PC-3 (cell line): ENCODE measurements at regions not wholly inside any gene's neighbourhood (a gene's known extent, or its start where the extent isn't known, plus 50 kb on each side); places are given as distances from the start of the nearest gene placed in this dataset.

ENCODE experiments used
- EZH2 ChIP-seq: fragments of 300-600 bp; sonication (generic); IDR thresholded peaks from one replicate; pipeline ENCODE4 v1.6.1; 2017; ENCODE audit warnings: antibody characterized with exemption, mild to moderate bottlenecking, low read length; ENCODE audit not compliant: unreplicated experiment
- EZH2phosphoT487 ChIP-seq: fragments of 300-600 bp; sonication (generic); IDR thresholded peaks from 2 replicates; pipeline ENCODE4 v1.6.1; 2018; ENCODE audit warnings: mild to moderate bottlenecking, antibody characterized with exemption, low read length, borderline replicate concordance
- TF ChIP-seq, protein P1 (sequence below): fragments of 300-600 bp; sonication (generic); conservative IDR thresholded peaks from 2 replicates; pipeline ENCODE4 v1.5.1; 2017; ENCODE audit warnings: antibody characterized with exemption, low read depth, mild to moderate bottlenecking, low read length

- TF ChIP-seq, protein P1, sequence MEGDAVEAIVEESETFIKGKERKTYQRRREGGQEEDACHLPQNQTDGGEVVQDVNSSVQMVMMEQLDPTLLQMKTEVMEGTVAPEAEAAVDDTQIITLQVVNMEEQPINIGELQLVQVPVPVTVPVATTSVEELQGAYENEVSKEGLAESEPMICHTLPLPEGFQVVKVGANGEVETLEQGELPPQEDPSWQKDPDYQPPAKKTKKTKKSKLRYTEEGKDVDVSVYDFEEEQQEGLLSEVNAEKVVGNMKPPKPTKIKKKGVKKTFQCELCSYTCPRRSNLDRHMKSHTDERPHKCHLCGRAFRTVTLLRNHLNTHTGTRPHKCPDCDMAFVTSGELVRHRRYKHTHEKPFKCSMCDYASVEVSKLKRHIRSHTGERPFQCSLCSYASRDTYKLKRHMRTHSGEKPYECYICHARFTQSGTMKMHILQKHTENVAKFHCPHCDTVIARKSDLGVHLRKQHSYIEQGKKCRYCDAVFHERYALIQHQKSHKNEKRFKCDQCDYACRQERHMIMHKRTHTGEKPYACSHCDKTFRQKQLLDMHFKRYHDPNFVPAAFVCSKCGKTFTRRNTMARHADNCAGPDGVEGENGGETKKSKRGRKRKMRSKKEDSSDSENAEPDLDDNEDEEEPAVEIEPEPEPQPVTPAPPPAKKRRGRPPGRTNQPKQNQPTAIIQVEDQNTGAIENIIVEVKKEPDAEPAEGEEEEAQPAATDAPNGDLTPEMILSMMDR: no peak
- no peak for TF ChIP-seq EZH2
- TF ChIP-seq EZH2phosphoT487: no peak
Measured at GRCh38 chr5:107146901-107147300, 523.8 kb downstream of the EFNA5 start.
